Effector memory CD8-positive, alpha-beta T cell (primary cell): ENCODE measurements at regions not wholly inside any gene's neighbourhood (a gene's known extent, or its start where the extent isn't known, plus 50 kb on each side); places are given as distances from the start of the nearest gene placed in this dataset.

Experiments used
- ATAC-seq: fragments of 150-1000 bp; cut with Tn5 transposase; replicated peaks from 2 replicates; pipeline ENCODE4 v1.10.0; 2021; ENCODE audit warnings: mild to moderate bottlenecking, moderate library complexity
- DNase-seq, 3 experiments: peaks; one replicate each; pipeline ENCODE4 v3.0.0; 2021
- H3K27ac Mint-ChIP-seq, 2 donors: one replicate each; pipeline ENCODE4 v1.8.0; 2022; ENCODE audit warnings: mild to moderate bottlenecking in 2 of 2, mixed read lengths in 2 of 2, moderate library complexity in 2 of 2
- H3K27me3 Mint-ChIP-seq, 2 donors: one replicate each; pipeline ENCODE4 v1.8.0; 2022; ENCODE audit warnings: mixed read lengths in 2 of 2
- H3K36me3 Mint-ChIP-seq: one replicate; pipeline ENCODE4 v1.8.0; 2022; ENCODE audit warnings: mild to moderate bottlenecking, moderate library complexity, mixed read lengths; ENCODE audit not compliant: insufficient read depth
- H3K4me1 Mint-ChIP-seq, 2 donors: one replicate each; pipeline ENCODE4 v1.8.0; 2022; ENCODE audit warnings: low read depth in 2 of 2, mixed read lengths in 2 of 2
- H3K4me3 Mint-ChIP-seq, 2 donors: one replicate each; pipeline ENCODE4 v1.8.0; 2022; ENCODE audit warnings: mild to moderate bottlenecking in 2 of 2, mixed read lengths in 2 of 2, moderate library complexity in 2 of 2
- H3K9me3 Mint-ChIP-seq, 2 donors: one replicate each; pipeline ENCODE4 v1.8.0; 2022; ENCODE audit warnings: mixed read lengths in 2 of 2

DNA sequence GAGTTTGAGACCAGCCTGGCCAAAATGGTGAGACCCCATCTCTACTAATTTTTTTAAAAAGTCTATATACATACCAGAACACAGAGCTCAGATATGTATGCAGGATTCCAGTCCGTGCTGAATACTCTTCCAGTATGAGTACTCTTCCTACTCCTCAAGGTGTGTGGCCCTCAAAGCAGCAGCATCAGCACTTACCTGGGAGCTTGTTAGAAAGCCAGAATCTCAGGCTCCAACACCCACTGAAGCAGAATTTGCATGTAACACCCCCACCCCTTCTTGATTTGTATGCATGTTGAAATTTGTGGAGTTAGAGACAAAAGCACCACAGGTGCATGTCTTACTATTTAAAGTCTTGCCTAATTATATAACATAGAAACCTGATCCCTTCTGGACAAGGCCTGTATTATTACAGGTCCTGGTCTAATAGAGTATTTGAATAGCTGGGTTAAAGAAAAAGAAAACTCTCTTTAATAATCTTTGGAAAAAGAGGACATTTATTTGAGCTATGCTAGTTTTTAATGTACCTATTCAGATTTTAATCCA lies 50.3 kb upstream of the NFE2L2 start:
- H3K27ac Mint-ChIP-seq: no peak overlapping the region
- H3K36me3 Mint-ChIP-seq: peaks cover 2% of the 10 kb centered on the region
- H3K4me1 Mint-ChIP-seq: no peaks in the 10 kb centered on the region
- no peak overlapping the region for H3K4me3 Mint-ChIP-seq
- no peaks in the 10 kb centered on the region for H3K9me3 Mint-ChIP-seq
- no peak for DNase-seq
- H3K27me3 Mint-ChIP-seq: no peaks in the 10 kb centered on the region
- ATAC-seq: no peak

DNA sequence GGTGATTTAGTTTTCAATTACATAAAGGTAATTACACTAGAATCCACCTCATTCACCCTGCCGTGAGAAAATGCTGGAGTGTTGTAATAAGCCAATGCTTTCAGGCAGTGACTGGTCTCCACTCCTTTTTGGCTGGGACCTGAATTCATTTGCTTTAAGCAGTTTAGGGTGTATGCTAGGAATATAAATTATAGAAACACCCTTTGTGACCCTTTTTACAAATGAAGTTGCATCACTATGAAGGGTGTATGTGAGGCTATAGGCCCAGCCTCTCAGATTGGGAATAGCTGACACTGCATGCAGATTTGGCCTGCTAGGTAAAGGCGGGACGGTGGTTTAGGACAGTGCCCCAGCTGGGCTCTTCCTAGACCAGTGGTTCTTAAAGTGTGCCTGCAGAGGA lies 50.8 kb upstream of the NFE2L2 start:
- no peaks in the 10 kb centered on the region for H3K4me1 Mint-ChIP-seq
- no peaks in the 10 kb centered on the region for H3K27me3 Mint-ChIP-seq
- no peaks in the 10 kb centered on the region for H3K9me3 Mint-ChIP-seq
- H3K36me3 Mint-ChIP-seq: no peaks in the 10 kb centered on the region
- no peak overlapping the region for H3K4me3 Mint-ChIP-seq
- DNase-seq (no peak), ATAC-seq (no peak)
- no peak overlapping the region for H3K27ac Mint-ChIP-seq

DNA sequence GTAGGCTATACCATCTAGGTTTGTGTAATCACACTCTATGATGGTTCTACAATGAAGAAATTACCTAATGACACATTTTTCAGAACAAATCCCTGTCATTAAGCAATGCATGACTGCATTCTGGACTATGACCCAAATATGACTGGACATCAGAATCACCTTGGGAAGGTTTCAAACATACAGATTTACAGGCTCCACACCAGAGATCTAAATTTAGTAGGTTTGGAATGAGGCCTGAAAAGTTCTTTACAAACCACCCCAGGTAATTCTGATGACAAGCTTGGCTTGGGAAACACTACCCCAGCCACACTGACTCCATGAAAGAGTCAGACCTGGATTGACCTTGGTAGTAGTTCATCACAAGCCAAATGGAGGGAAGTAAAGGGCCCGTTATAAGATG lies 52.2 kb upstream of the NFE2L2 start:
- no peak overlapping the region for H3K27ac Mint-ChIP-seq
- no peaks in the 10 kb centered on the region for H3K9me3 Mint-ChIP-seq
- no peak overlapping the region for H3K4me3 Mint-ChIP-seq
- H3K27me3 Mint-ChIP-seq: no peaks in the 10 kb centered on the region
- DNase-seq (no peak), ATAC-seq (no peak)
- no peaks in the 10 kb centered on the region for H3K36me3 Mint-ChIP-seq
- no peaks in the 10 kb centered on the region for H3K4me1 Mint-ChIP-seq

DNA sequence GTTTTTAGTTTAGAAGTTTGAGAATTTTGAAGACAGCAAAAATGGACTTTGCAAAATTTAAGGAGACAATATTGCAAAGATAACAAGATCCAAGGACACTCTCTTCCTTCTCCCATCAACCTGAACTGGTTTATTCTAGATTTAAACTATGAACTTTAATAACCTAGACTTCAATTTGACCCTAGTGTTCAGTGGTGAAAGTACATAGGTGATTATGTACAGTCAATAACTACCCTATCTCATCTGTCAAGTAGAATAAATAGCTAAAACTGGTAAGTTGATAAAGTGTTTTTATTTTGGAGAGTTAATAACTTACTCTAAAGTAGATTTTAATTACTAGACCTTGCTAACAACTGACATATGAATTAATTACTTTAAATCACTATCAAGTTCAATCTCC lies 52.9 kb upstream of the NFE2L2 start:
- peaks cover 2% of the 10 kb centered on the region for H3K36me3 Mint-ChIP-seq
- H3K27ac Mint-ChIP-seq: no peak overlapping the region
- no peaks in the 10 kb centered on the region for H3K27me3 Mint-ChIP-seq
- no peak overlapping the region for H3K4me3 Mint-ChIP-seq
- H3K9me3 Mint-ChIP-seq: no peaks in the 10 kb centered on the region
- no peaks in the 10 kb centered on the region for H3K4me1 Mint-ChIP-seq
- no peak for ATAC-seq
- DNase-seq: no peak

DNA sequence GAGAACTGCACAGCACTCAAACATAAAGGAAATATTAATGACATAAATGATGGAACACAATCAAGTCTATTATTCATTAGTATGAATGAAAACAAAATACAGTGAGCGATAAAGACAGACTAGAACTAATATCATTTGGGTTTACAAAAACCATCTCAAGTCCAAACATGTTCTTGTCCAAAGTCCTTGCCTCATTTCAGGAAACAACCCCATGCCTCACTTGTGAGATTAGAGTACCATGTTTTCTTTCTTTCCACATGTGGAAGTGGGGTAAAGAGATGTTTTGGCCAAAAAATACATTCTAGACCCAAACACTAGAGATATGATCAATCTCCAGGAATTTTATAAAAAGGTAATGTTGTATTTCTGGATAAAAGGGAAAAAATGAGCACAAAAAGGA lies 53.3 kb upstream of the NFE2L2 start:
- Mint-ChIP-seq H3K36me3 (peaks cover 2% of the 10 kb centered on the region), H3K9me3 (no peaks in the 10 kb centered on the region), H3K4me1 (no peaks in the 10 kb centered on the region), H3K27me3 (no peaks in the 10 kb centered on the region), H3K4me3 (no peak overlapping the region), H3K27ac (no peak overlapping the region)
- ATAC-seq: no peak
- no peak for DNase-seq

DNA sequence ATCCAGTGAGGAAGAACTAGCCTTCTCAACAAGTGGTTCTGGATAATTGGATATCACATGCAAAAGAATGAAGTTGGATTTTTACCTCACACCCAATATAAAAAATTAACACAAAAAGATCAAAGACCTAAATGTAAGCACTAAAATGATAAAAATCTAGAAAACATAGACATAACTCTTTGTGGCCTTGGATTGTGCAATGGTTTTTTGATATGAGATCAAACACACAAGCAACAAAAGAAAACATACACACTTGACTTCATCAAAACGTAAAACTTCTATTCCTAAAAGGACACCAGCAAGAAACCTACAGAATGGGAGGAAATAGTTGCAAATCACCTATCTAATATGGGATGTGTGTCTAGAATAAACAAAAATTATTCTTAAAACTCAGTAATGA lies 54.1 kb upstream of the NFE2L2 start:
- H3K27ac Mint-ChIP-seq: no peak overlapping the region
- H3K27me3 Mint-ChIP-seq: no peaks in the 10 kb centered on the region
- DNase-seq (no peak), ATAC-seq (no peak)
- H3K4me1 Mint-ChIP-seq: no peaks in the 10 kb centered on the region
- peaks cover 2% of the 10 kb centered on the region for H3K36me3 Mint-ChIP-seq
- H3K4me3 Mint-ChIP-seq: no peak overlapping the region
- H3K9me3 Mint-ChIP-seq: no peaks in the 10 kb centered on the region

DNA sequence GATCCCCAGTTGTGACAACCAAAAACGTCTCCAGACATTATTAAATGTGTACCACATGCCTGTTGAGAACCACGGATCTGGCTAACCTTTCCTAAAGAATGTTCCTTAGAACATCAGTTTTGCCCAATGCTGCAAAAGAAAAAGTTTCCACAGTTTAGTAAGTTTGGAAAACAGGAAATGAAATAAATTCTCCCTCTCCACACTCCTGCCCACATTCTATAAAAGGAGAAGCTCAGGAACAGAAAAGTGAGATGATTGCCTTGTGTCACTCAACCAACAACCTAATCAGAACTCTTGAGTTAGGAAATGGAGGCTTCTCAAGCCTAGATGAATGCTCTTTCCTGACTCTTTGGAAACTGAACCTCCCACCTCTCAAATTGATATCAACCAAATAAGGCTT lies 56.1 kb upstream of the NFE2L2 start:
- Mint-ChIP-seq H3K36me3 (peaks cover 2% of the 10 kb centered on the region), H3K4me1 (no peaks in the 10 kb centered on the region), H3K4me3 (no peak overlapping the region), H3K9me3 (no peaks in the 10 kb centered on the region), H3K27me3 (no peaks in the 10 kb centered on the region), H3K27ac (no peak overlapping the region)
- no peak for ATAC-seq
- no peak for DNase-seq

DNA sequence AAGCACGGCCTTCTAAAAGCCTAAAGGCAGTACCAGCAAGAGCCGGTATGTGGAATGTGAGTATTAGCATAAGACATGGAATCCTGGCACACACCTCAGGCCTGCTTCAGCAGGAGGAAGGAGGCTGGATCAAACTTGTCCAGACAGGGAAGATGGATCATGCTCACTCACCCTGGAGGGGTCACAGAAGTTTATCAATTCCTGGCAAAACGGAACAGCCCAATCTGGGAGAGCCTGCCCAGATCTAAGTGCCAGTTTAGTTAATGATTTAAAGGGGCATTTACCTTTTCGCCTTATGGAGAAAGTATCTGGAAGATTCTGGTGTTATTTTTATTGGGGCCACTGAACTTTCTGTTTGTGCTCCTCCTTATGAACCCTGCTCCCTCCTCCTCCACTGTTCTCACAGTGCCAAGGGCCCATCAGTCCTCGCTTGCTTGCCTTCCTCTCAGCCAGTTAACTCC lies 58.3 kb upstream of the NFE2L2 start:
- Mint-ChIP-seq H3K4me3 (no peak overlapping the region), H3K27ac (no peak overlapping the region), H3K4me1 (no peaks in the 10 kb centered on the region), H3K27me3 (no peaks in the 10 kb centered on the region), H3K9me3 (no peaks in the 10 kb centered on the region), H3K36me3 (peaks cover 2% of the 10 kb centered on the region)
- no peak for ATAC-seq
- DNase-seq: no peak

DNA sequence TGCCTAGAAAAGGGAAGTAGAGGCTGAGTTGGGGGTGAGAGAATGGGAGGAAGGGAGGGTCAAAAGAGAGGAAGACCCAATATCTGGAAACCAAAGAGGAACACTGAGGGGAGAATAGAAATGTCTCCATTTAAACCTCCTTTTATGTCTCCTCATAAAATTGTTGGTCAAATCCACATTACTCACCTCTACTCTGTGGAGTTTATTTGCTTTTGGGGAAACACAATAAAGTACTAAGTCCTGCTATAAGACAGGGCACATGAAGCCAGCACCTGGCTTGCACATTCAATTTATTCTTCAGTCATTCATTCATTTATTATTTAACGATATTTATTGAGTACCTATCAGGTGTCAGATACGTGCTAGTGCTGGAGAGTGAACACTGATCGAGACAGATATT lies 60.3 kb upstream of the NFE2L2 start:
- Mint-ChIP-seq H3K4me3 (no peak overlapping the region), H3K4me1 (no peaks in the 10 kb centered on the region), H3K27me3 (no peaks in the 10 kb centered on the region), H3K9me3 (no peaks in the 10 kb centered on the region), H3K27ac (no peak overlapping the region), H3K36me3 (peaks cover 2% of the 10 kb centered on the region)
- DNase-seq (no peak), ATAC-seq (no peak)

DNA sequence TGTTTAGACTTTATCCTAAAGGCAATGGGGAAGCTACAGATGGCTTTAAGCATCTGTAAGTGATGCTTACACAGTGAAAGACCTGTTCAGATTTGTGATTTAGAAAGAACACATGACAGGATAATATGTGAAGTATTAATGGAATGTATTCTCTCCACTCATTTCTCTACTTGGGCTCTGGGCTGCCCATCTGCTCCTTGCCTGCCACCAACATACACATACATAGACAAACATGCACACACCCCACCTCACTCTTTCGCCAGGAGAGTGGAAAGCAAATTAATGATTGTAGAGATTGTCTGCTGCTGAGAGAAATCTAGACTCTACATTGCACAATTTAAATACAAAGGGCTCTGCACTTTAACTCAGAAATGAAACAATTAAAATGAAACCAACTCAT lies 61.0 kb upstream of the NFE2L2 start:
- no peaks in the 10 kb centered on the region for H3K9me3 Mint-ChIP-seq
- no peak for ATAC-seq
- no peak for DNase-seq
- peaks cover 2% of the 10 kb centered on the region for H3K36me3 Mint-ChIP-seq
- H3K27me3 Mint-ChIP-seq: no peaks in the 10 kb centered on the region
- no peaks in the 10 kb centered on the region for H3K4me1 Mint-ChIP-seq
- H3K27ac Mint-ChIP-seq: no peak overlapping the region
- H3K4me3 Mint-ChIP-seq: no peak overlapping the region

DNA sequence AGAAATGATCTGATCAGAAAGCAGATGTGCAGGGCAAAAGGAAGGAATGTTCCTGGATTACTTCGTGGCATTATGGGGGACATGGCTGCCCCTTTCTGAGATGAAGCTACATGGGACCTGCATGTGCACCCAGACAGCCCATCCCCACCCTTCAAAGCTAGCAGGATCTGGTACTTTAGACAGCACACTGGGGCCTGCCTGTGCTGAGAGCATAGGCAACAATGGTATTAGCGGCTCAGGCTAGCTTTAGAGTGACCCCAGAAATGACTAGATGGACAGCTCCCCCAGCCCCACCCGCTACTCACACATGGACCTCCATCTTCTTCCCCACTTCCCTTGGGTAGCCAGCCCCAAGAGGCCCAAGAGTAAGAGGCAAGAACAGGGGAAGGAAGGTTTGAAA lies 61.5 kb upstream of the NFE2L2 start:
- Mint-ChIP-seq H3K27ac (no peak overlapping the region), H3K36me3 (peaks cover 2% of the 10 kb centered on the region), H3K27me3 (no peaks in the 10 kb centered on the region), H3K4me3 (no peak overlapping the region), H3K9me3 (no peaks in the 10 kb centered on the region), H3K4me1 (no peaks in the 10 kb centered on the region)
- DNase-seq (no peak), ATAC-seq (no peak)

DNA sequence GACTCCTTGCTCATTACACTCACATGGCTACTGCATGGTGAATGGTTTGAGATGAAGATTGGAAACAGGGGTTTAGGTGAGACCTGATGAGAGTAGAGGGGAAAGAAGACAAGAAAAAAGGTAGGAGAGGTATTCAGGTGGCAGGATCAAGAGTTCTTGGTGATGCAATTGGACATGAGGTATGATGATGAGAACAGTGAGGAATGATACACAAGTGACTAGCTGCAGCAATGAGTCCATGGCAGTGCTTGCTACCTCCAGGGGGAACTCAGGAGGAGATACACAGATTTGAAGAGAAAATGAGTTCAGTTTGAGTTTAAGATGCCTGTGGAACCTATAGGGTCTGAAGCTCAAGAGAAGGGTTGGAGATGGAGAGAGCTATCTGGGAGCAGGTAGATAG lies 62.1 kb upstream of the NFE2L2 start:
- Mint-ChIP-seq H3K36me3 (peaks cover 2% of the 10 kb centered on the region), H3K9me3 (no peaks in the 10 kb centered on the region), H3K4me3 (no peak overlapping the region), H3K4me1 (no peaks in the 10 kb centered on the region), H3K27me3 (no peaks in the 10 kb centered on the region), H3K27ac (no peak overlapping the region)
- ATAC-seq (no peak), DNase-seq (no peak)

DNA sequence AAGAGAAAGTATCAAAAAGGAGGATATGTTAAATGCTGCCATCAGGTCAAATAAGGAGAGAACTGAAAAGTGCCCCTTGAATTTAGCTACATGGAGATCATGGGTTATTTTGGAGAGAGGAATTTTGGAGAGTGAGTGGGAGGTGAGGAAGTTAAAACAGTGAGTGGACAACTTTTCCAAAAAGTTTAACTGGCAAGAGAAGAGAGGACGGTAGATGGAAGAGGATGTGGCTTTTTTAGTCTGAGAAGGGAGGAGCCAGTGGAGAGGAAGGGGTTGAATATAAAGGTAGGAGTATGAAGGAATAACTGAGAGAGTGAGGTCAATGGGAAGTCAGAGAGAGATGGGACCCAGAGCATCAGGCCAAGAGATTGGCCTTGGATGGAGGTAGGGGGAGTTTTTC lies 62.5 kb upstream of the NFE2L2 start:
- Mint-ChIP-seq H3K4me3 (no peak overlapping the region), H3K27me3 (no peaks in the 10 kb centered on the region), H3K27ac (no peak overlapping the region), H3K4me1 (no peaks in the 10 kb centered on the region), H3K36me3 (peaks cover 2% of the 10 kb centered on the region), H3K9me3 (no peaks in the 10 kb centered on the region)
- ATAC-seq (no peak), DNase-seq (no peak)

DNA sequence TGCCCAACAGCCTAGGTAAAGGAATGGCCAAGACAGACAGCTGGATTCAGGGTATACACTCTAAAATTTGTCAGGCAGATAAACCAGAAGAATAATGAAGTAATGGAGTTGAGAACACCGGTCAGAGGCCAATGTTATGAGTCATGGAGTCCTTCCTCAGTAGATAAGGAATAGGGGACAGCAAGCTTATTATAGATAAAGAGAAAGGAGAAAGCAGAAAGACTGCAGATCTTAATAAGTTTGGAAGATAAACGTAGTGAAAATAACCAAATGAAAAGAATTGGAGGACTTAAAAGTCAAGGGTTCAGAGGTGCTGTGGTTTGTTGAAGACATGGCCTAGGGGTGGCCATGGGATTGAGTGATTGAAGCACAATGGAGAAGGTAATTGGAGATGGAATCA lies 63.5 kb upstream of the NFE2L2 start:
- H3K36me3 Mint-ChIP-seq: no peaks in the 10 kb centered on the region
- H3K9me3 Mint-ChIP-seq: no peaks in the 10 kb centered on the region

DNA sequence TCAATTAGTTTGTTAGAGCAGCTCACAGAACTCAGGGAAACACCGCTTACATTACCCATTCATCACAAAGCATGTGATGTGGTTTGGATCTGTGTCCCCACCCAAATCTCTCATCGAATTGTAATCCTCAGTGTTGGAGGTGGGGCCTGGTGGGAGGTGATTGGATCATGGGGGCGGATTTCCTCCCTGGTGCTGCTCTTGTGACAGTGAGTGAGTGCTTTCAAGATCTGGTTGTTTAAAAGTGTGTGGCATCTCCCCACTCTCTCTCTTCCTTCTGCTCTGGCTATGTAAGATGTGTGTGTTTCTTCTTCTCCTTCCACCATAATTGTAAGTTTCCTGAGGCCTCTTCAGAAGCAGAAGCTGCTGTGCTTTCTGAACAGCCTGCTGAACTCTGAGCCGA lies 63.5 kb upstream of the AGPS start:
- no peaks in the 10 kb centered on the region for H3K27me3 Mint-ChIP-seq
- DNase-seq: no peak
- no peak for ATAC-seq
- no peaks in the 10 kb centered on the region for H3K36me3 Mint-ChIP-seq
- no peaks in the 10 kb centered on the region for H3K4me1 Mint-ChIP-seq
- no peak overlapping the region for H3K27ac Mint-ChIP-seq
- H3K4me3 Mint-ChIP-seq: no peak overlapping the region
- H3K9me3 Mint-ChIP-seq: no peaks in the 10 kb centered on the region

More for the DNA sequence above, 63.5 kb upstream of the NFE2L2 start:
- no peak overlapping the region for H3K4me3 Mint-ChIP-seq
- DNase-seq (no peak), ATAC-seq (no peak)
- no peak overlapping the region for H3K27ac Mint-ChIP-seq
- no peaks in the 10 kb centered on the region for H3K4me1 Mint-ChIP-seq
- H3K27me3 Mint-ChIP-seq: no peaks in the 10 kb centered on the region
